ENCODE measurements at regions not wholly inside any gene's neighbourhood (a gene's known extent, or its start where the extent isn't known, plus 50 kb on each side); places are given as distances from the start of the nearest gene placed in this dataset.

DNA sequence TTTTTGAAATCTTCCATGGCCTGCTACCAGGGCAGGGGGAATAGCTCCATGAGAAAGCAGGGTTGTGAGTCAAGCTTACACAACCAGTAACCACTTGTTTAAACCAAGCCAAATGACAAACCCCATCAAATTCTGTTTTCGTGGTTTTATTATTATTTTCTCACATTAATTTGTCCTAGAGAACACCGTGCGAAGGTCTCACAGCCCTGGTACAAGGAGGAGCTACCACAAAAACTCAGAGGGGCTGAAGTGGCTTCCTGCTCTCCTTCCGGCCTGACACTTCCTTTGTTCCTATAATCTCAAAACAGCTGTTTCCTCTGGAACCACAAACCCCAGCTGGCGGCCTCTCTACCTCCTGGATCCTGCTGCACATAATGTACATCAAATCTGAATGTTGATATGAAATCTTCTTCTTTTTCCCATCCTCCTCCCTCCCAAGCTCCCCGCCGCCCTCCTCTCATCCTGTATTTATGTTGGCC lies 375.9 kb downstream of the MCTP2 start:
- no peak for DNase-seq (ENCODE audit: low read depth)

DNA sequence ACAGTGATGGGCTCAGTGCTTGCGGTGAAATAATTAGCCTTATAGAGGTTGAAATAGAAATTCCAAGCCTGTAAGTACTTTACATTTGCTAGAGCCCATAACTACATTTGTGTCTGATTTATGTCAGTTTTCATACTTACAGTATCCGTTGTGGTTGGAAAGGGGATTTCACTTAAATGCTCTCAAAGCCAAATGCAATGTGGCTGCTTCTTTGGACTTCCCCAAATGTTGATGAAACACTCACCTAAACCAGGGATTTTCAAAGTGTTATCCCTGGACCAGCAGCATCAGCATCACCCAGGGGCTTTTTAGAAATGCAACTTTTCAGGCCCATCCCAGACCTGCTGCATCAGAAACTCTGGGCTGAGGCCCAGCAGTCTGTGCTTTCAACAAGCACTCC lies 378.7 kb downstream of the MCTP2 start:
- no peak for DNase-seq (ENCODE audit: low read depth)

GRCh38 chr15:94610485-94610884 lies 379.1 kb downstream of the MCTP2 start:
- no peak for DNase-seq (ENCODE audit: low read depth)

GRCh38 chr15:94611656-94612055 lies 380.3 kb downstream of the MCTP2 start:
- DNase-seq (ENCODE audit: low read depth): no peak

GRCh38 chr15:94615688-94616087 lies 384.3 kb downstream of the MCTP2 start:
- no peak for DNase-seq (ENCODE audit: low read depth)

GRCh38 chr15:94620632-94621031 lies 389.3 kb downstream of the MCTP2 start:
- DNase-seq (ENCODE audit: low read depth): no peak

- no peak for DNase-seq (ENCODE audit: low read depth)
Measured at GRCh38 chr15:94621736-94622135, 390.4 kb downstream of the MCTP2 start.

GRCh38 chr15:94626949-94627348 lies 395.6 kb downstream of the MCTP2 start:
- no peak for DNase-seq (ENCODE audit: low read depth)

DNA sequence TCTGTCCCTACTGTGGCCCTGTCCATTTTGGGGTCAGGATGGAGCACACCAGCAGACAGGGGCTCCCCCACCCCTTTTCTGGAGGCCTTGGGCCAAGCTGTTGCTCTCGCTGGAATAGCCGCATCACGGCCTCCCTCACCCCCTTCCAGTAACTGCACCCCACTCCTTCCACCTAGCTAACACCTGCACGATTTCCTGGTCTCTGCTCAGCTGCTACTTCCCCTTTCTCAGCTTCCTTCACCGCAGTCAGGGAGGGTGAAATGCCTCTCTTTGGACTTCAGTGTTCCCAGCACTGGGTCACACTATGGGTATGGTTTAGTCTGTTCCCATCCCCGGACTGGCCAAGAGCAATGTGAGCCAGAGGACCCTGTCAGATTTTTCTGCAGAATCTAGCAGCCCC lies 400.2 kb downstream of the MCTP2 start:
- DNase-seq (ENCODE audit: low read depth): no peak

DNA sequence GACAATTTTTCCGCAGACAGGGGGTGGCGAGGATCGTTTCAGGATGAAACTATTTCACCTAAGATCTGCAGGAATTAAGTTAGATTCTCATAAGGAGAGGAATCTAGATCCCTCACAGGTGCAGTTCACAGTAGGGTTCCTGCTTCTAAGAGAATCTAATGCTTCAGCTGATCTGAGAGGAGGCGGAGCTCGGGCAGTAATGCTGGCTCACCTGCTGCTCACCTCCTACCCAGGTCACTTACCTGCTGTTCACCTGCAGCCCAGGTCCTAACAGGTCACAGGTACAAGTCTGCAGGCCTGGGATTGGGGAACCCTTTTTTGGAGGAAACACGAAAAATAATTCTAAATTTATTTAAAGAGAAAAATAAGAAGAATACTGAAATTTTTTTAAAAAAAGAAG lies 406.8 kb downstream of the MCTP2 start:
- DNase-seq (ENCODE audit: low read depth): no peak

- DNase-seq (ENCODE audit: low read depth): no peak
Measured at GRCh38 chr15:94639701-94640100, 408.3 kb downstream of the MCTP2 start.

- no peak for DNase-seq (ENCODE audit: low read depth)
Measured at GRCh38 chr15:94644433-94644832, 413.1 kb downstream of the MCTP2 start.

GRCh38 chr15:94653071-94653470 lies 421.7 kb downstream of the MCTP2 start:
- no peak for DNase-seq (ENCODE audit: low read depth)

DNA sequence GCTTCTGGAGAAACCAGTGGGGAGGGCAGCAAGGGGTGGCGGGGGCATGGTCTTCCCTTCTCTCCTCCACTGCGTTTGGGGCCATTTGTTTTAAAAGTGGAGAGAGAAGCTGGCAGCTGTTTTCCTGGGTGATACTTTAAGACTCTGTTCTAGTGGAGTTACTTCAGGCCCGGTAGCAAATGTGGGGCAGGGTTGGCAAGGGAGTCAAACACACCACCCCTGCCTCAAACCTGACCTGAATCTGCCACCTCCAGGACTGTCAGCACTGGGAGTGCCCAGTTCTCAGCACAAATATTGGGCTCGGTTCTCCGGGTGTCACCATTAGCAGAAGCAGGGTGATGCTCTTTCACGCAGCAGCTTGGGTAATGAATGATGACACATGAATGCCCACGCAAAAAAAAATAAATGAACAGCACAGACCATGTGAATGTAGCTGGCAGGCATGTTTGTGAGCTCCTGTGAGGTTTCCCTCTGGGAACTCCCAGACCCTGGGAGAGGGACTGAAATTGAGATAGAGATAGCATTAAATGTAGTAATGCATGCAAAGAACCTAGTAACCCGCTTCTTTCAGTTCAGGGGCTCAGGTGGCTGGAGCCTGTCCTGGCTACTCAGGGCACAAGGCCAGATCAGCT lies 424.0 kb downstream of the MCTP2 start:
- DNase-seq (ENCODE audit: low read depth): no peak

DNA sequence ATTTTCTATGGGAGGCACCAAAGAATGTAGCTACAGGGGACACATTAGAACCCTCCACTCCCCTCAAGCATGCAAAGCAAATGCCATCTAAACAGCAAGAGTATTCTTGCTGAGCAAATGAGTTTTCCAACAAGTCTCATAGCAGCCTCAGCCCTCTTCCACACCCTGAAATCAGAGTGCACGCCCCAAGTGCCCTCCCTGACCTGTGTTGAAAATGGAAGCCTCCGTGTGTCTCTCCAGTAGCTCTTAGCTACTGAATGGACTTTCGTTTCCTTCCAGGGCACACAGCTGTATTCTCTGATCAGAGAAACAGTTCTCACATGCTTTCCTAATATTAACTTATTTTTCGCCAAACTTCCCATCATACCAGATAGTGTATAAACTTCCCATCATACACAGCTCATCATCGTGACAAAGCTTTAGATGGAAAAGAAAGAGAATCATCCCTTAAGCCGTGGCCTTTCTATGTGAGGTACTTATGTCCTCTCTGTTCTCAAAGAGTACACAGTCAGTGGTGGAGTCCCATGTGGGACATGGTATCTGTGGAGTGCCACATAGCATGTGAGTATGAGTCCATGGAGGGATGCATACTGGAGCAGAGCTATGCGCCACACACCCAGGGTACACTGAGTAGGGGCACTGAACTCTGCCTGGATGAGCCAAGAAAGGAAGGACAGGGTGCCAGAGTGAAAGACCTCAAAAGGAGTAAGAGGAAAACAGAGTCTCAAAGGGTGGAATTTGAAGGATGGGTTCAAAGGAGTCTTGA lies 434.5 kb downstream of the MCTP2 start:
- DNase-seq (ENCODE audit: low read depth): no peak

DNA sequence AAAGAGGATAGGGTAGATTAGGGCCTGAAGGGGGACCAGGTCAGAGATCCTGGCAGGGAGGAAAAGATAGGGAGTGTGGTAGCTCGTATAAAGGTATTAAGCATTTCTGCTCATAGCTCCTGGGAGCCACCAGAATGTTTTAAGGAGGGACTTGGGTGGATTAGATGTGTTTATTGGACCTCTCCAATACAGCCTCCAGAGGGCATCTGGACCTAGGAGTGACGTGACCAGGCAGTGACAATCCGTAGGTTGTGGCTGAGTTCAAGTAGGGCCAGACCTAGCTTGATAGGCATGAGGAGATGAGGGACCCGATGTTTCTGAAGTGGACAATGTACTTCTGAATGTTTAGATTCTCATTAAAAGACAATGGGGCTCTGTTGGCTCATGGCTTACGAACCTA lies 435.2 kb downstream of the MCTP2 start:
- no peak for DNase-seq (ENCODE audit: low read depth)

- no peak for DNase-seq (ENCODE audit: low read depth)
Measured at GRCh38 chr15:94667109-94667508, 435.7 kb downstream of the MCTP2 start.

DNA sequence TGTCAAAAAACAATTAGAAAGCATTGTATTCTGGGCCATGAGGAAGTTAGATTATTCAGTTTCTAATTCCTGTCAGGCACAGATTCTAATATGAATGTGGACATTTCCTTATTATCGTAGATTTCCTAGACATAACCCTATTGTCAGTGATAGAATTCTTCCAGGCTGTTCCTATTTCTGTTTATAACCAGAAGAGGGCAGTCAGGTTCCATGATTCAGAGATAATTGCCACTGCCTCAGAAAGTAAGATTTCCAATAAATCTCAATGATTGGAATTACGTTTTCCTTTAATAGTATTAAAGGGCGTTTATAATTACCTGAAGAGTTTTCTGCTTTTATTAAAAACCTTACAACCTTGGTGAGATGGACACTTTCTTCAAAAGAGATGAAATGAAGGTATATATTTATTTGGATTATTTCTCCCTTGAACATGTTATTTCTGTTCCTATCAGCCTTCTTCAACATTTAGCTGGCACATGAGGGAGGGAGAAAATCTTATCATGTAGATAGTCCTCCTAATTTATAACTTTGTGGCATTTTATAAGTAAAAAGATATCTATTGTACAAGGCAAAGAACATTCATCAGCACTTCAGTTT lies 439.2 kb downstream of the MCTP2 start:
- DNase-seq (ENCODE audit: low read depth): no peak

GRCh38 chr15:94671858-94672532 lies 440.6 kb downstream of the MCTP2 start:
- no peak for DNase-seq (ENCODE audit: low read depth)

DNA sequence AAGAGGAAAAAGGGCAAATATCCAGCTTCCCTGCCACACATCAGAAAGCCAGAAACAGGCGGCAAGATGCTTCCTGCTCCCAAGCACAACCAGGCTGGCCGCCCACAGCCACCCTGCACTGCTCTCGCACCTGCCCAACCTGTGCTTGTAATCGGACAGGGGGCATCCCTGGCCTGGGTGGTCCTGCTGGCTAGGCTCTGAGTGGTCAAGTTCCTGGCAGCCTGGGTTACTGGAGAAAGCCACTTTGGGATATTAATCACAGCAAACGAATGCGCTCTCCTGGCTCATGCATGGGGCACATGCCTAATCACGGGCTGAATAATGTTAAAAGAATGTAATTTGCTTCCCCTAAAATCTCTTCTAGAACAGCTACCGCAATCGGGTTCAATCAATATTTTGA lies 442.4 kb downstream of the MCTP2 start:
- no peak for DNase-seq (ENCODE audit: low read depth)

DNA sequence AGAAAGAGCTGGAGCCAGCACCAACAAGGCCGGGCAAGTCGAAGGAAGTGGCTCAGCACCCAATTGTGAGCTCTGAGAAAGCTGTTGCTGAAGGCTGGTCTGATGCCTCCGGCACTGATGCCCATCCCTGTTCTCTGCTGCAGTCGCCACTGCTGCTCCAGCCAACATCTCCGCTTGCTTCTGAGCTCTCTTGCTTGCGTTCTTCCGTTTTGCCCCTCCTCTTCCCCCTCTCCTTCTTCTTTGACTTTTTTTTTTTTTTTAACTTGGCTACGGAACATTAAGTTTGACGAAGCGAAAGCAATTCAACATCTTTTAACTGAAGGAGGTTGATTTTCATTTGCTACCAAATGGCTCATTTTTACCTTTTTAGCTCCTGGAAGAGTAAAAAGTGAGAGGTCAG lies 442.9 kb downstream of the MCTP2 start:
- DNase-seq (ENCODE audit: low read depth): no peak

- no peak for DNase-seq (ENCODE audit: low read depth)
Measured at GRCh38 chr15:94677202-94677790, 445.9 kb downstream of the MCTP2 start.
